Kidney epithelial cell (primary cell): ENCODE measurements at regions not wholly inside any gene's neighbourhood (a gene's known extent, or its start where the extent isn't known, plus 50 kb on each side); places are given as distances from the start of the nearest gene placed in this dataset.

Source experiments
- DNase-seq: peaks from one replicate; pipeline ENCODE4 v3.0.0-alpha.2; 2010; ENCODE audit warnings: low read depth
- H3K27me3 ChIP-seq: 2 replicates; pipeline ENCODE4 v1.6.0; 2011; ENCODE audit warnings: low read length; ENCODE audit not compliant: control insufficient read depth, insufficient read depth
- H3K36me3 ChIP-seq: 2 replicates; pipeline ENCODE4 v1.5.1; 2011; ENCODE audit warnings: low read length; ENCODE audit not compliant: control insufficient read depth, insufficient read depth
- H3K4me3 ChIP-seq: 2 replicates; pipeline ENCODE4 v1.5.1; 2011; ENCODE audit warnings: low read depth, mild to moderate bottlenecking, control low read depth, low read length
- TF ChIP-seq, protein P1 (sequence below): IDR thresholded peaks from 2 replicates; pipeline ENCODE4 v1.5.1; 2011; ENCODE audit warnings: mild to moderate bottlenecking, moderate library complexity, low read length, control low read depth, inconsistent platforms; ENCODE audit not compliant: insufficient read depth, poor library complexity, severe bottlenecking

DNA sequence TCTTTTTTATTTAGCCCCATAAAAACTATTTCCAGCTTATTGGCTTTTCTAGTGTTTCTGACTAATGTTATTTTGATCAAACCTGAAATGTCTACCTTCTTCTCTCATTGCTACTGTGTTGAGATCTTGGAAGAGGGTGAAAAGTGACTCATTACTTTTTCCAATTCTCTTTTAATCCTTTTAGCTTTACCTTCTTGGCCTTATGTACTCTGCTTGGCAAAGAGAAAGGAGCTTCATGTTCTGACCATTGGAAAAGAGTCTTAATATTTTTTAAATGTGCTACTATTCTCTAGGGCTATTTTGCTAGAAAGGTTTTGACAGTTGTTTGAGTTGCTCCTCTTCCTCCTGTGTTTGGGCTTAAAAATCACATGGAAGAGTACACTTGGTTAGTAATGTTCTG is 97.8 kb upstream of the CHODL start:
- no peak for DNase-seq
- Histone ChIP-seq H3K27me3 (no peaks in the 10 kb centered on the region), H3K4me3 (no peak overlapping the region), H3K36me3 (no peaks in the 10 kb centered on the region)
- TF ChIP-seq, protein P1, sequence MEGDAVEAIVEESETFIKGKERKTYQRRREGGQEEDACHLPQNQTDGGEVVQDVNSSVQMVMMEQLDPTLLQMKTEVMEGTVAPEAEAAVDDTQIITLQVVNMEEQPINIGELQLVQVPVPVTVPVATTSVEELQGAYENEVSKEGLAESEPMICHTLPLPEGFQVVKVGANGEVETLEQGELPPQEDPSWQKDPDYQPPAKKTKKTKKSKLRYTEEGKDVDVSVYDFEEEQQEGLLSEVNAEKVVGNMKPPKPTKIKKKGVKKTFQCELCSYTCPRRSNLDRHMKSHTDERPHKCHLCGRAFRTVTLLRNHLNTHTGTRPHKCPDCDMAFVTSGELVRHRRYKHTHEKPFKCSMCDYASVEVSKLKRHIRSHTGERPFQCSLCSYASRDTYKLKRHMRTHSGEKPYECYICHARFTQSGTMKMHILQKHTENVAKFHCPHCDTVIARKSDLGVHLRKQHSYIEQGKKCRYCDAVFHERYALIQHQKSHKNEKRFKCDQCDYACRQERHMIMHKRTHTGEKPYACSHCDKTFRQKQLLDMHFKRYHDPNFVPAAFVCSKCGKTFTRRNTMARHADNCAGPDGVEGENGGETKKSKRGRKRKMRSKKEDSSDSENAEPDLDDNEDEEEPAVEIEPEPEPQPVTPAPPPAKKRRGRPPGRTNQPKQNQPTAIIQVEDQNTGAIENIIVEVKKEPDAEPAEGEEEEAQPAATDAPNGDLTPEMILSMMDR = no peak

DNA sequence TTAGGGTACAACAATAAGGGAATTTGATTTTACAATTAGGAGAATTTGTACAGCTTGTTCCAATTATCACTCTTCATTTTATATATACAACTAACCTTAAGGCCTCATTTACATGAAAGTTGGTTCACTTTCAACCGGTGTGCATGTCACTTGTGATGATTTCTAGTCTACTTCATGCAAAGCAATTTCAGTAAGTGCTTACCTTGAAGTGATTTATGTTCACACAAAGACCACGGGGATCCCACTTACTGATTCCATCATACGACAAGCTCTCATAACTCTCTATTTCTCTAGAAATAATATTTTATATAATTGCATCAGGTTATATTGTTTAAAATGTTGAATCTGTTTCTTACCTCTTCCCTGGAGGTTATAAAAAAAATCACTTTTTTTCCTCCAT is 100.3 kb upstream of the CHODL start:
- no peak for DNase-seq
- Histone ChIP-seq H3K4me3 (no peak overlapping the region), H3K36me3 (no peaks in the 10 kb centered on the region), H3K27me3 (no peaks in the 10 kb centered on the region)
- TF ChIP-seq, protein P1 = no peak

DNA sequence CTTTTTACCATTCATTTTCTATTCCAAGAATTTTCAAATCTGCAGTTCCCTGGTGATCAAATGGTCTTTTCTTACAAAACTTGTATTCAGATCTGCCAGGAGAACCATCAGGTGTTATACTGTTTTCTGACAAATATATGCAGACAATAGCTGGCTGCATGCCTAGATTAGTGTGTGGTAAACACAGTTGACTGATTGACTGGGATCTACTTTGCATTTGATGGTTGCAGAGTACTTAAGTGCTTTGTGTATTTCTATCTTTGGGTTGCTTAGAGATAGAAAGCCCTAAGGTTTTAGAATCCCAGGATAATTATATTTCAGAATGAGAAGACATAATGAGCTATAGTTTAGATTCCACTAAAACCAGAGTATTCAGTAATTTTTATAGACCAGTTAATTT is 102.0 kb upstream of the CHODL start:
- H3K4me3 ChIP-seq = no peak overlapping the region
- TF ChIP-seq, protein P1 = no peak

DNA sequence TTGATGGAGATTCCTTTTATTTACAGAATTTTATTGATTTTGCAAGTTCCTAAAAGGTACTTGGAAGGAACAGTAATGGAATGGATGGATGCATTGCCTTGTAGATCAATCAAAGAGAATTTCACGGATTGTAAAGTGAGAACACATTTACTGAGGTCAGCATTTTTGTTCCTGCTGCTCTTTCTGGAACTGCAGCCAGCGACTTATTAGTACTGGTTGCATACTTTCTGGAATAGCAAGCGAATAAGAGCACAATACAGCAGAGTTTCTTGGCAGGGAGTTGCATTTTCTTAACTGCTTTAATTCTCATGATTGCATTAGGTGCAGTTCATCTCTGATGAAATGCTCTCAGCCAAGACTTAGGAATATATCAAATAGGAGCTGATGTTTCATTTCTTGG is 106.1 kb upstream of the CHODL start:
- TF ChIP-seq, protein P1 = no peak
- no peak for DNase-seq
- Histone ChIP-seq H3K27me3 (no peaks in the 10 kb centered on the region), H3K4me3 (no peak overlapping the region), H3K36me3 (no peaks in the 10 kb centered on the region)

More for the DNA sequence above, 102.0 kb upstream of the CHODL start:
- Histone ChIP-seq H3K27me3 (no peaks in the 10 kb centered on the region), H3K36me3 (no peaks in the 10 kb centered on the region)
- no peak for DNase-seq

DNA sequence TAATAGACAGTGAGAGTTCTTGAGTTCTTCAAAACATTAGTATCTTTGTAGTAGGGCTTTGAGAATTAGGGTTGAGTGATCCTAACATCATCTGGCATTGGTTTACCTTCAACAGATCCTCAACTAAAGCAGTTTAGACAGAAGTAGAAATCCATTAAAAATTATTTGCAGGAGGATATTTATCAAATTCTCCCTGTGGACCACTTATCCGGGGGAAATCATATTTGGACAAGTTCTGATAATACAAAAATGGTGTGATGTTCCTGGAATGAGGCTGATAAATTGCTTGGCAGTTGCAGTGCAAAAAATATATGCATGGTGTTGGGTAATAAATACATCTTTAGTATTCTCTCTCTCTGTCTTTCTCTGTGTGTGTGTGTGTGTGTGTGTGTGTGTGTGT is 115.1 kb upstream of the CHODL start:
- H3K4me3 ChIP-seq = no peak overlapping the region
- H3K27me3 ChIP-seq = no peaks in the 10 kb centered on the region
- DNase-seq = no peak
- TF ChIP-seq, protein P1 = no peak
- no peaks in the 10 kb centered on the region for H3K36me3 ChIP-seq

DNA sequence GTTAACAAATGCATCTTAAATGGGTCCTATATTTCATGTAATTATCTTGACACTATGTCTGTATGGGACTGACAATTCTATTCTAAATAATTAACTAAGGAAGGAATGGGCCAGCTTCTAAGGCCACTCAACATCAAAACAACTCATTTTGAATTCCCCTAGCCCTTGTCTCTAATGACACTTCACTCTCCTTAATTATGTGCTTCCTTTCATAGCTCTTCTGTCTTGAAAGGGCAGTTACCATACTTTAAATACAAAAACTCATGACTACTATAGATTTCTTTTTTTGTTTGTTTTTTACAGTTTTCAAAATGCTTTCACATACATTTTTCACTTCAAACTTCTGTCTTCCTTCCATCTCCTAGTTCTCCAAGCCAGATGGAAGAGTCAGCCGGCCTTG is 126.1 kb upstream of the CHODL start:
- TF ChIP-seq, protein P1 = no peak
- Histone ChIP-seq H3K27me3 (no peaks in the 10 kb centered on the region), H3K36me3 (no peaks in the 10 kb centered on the region), H3K4me3 (no peak overlapping the region)
- no peak for DNase-seq
